ENCODE measurements at regions not wholly inside any gene's neighbourhood (a gene's known extent, or its start where the extent isn't known, plus 50 kb on each side); places are given as distances from the start of the nearest gene placed in this dataset.

DNA sequence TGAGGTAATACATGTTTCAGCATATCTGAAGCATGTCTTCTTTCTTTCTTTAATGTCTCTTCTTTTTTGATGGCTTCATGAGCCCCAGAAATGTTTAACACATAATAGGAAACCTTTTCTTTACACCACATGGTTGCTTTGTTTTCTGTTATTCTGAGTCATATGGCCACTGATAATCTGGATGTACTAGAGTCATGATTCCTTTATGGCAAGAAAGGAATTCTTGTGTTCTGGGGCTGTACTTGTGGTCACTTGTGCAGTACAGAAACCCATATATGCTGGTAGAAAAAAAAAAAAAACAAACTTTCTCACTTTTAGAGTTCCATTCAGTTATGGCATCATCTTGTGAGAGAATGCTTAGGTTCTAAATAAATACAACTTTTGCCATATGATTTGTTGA, 1669.3 kb upstream of the CDH9 start:
- H3K4me3 ChIP-seq (ENCODE audit: low read depth in 2 of 2, low read length in 1 of 2) = no peak overlapping the region
- H3K9ac ChIP-seq = no peak overlapping the region
- DNase-seq = no peak
- H2AFZ ChIP-seq (ENCODE audit: low read depth) = no peak overlapping the region
- H4K20me1 ChIP-seq (ENCODE audit: insufficient read depth) = no peaks in the 10 kb centered on the region
- H3K9me3 ChIP-seq = no peaks in the 10 kb centered on the region
- POLR2A ChIA-PET = no interaction called here
- H3K27me3 ChIP-seq (ENCODE audit: insufficient read depth) = no peaks in the 10 kb centered on the region
- CTCF ChIA-PET = no interaction called here
- H3K36me3 ChIP-seq (replicated peaks in 1 of 2; ENCODE audit: control insufficient read depth in 1 of 2, insufficient read depth in 2 of 2, low read length in 1 of 2) = no peaks in the 10 kb centered on the region
- no peaks in the 10 kb centered on the region for H3K79me2 ChIP-seq (ENCODE audit: insufficient read depth)
- H3K27ac ChIP-seq (ENCODE audit: low read depth in 2 of 2, low read length in 1 of 2) = no peak overlapping the region
- no peaks in the 10 kb centered on the region for H3K9me2 ChIP-seq
- H3K4me2 ChIP-seq = no peak overlapping the region
- TF ChIP-seq USF2 (IDR thresholded peaks at IDR 0.05; ENCODE audit: borderline replicate concordance, low read depth, low read length) (no peak), JUND (IDR thresholded peaks at IDR 0.05) (no peak), YY1 (IDR thresholded peaks at IDR 0.05; ENCODE audit: low read depth) (no peak), FOXJ3 (CRISPR knock-in tag; IDR thresholded peaks at IDR 0.05) (no peak), TEAD4 (IDR thresholded peaks at IDR 0.05; ENCODE audit: borderline replicate concordance, insufficient read depth) (no peak), NRF1 (IDR thresholded peaks at IDR 0.05; ENCODE audit: low read depth, low read length) (no peak), FOSL2 (IDR thresholded peaks at IDR 0.05; ENCODE audit: borderline replicate concordance, low read depth) (no peak), EP300 (IDR thresholded peaks at IDR 0.05; ENCODE audit: borderline replicate concordance in 1 of 2, low read depth in 1 of 2, low read length in 1 of 2) (no peak)
- TF ChIP-seq, protein P1, sequence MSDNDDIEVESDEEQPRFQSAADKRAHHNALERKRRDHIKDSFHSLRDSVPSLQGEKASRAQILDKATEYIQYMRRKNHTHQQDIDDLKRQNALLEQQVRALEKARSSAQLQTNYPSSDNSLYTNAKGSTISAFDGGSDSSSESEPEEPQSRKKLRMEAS (IDR thresholded peaks at IDR 0.05; ENCODE audit: low read depth) = no peak
- TF ChIP-seq, protein P2, sequence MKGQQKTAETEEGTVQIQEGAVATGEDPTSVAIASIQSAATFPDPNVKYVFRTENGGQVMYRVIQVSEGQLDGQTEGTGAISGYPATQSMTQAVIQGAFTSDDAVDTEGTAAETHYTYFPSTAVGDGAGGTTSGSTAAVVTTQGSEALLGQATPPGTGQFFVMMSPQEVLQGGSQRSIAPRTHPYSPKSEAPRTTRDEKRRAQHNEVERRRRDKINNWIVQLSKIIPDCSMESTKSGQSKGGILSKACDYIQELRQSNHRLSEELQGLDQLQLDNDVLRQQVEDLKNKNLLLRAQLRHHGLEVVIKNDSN (IDR thresholded peaks at IDR 0.05; ENCODE audit: borderline replicate concordance, low read depth) = no peak
- no peaks in the 10 kb centered on the region for H3F3A ChIP-seq (replicated peaks; ENCODE audit: insufficient read depth)
- no peaks in the 10 kb centered on the region for H3K4me1 ChIP-seq (ENCODE audit: control insufficient read depth in 1 of 2, insufficient read depth in 2 of 2, low read depth in 1 of 2, low read length in 1 of 2)

- WGBS (ENCODE audit: low lambda C conversion rate) = 0% methylated on average over 1 of the region's 1 CpG
These were observed 1665.4 kb upstream of the CDH9 start for GRCh38 chr5:28703651-28704260.

More at GRCh38 chr5:28703651-28704260, 1665.4 kb upstream of the CDH9 start:
- Histone ChIP-seq H3K4me1 (ENCODE audit: control insufficient read depth in 1 of 2, insufficient read depth in 2 of 2, low read depth in 1 of 2, low read length in 1 of 2) (no peaks in the 10 kb centered on the region), H2AFZ (ENCODE audit: low read depth) (no peak overlapping the region), H3K9ac (no peak overlapping the region), H3K79me2 (ENCODE audit: insufficient read depth) (no peaks in the 10 kb centered on the region), H3K4me2 (no peak overlapping the region), H3K9me2 (no peaks in the 10 kb centered on the region), H3F3A (replicated peaks; ENCODE audit: insufficient read depth) (no peaks in the 10 kb centered on the region), H3K4me3 (ENCODE audit: low read depth in 2 of 2, low read length in 1 of 2) (no peak overlapping the region), H4K20me1 (ENCODE audit: insufficient read depth) (no peaks in the 10 kb centered on the region), H3K27ac (ENCODE audit: low read depth in 2 of 2, low read length in 1 of 2) (no peak overlapping the region), H3K36me3 (replicated peaks in 1 of 2; ENCODE audit: control insufficient read depth in 1 of 2, insufficient read depth in 2 of 2, low read length in 1 of 2) (no peaks in the 10 kb centered on the region), H3K27me3 (ENCODE audit: insufficient read depth) (no peaks in the 10 kb centered on the region), H3K9me3 (no peaks in the 10 kb centered on the region)
- TF ChIP-seq GATA2 (CRISPR knock-in tag; IDR thresholded peaks at IDR 0.05) (no peak), CTCF (IDR thresholded peaks at IDR 0.05) (no peak), NRF1 (IDR thresholded peaks at IDR 0.05; ENCODE audit: low read depth, low read length) (no peak), MXI1 (IDR thresholded peaks at IDR 0.05; ENCODE audit: low read depth, low read length) (no peak), POLR2AphosphoS5 (IDR thresholded peaks at IDR 0.05; ENCODE audit: low read depth, low read length) (no peak), RFX5 (IDR thresholded peaks at IDR 0.05; ENCODE audit: low read length) (no peak), TCF12 (IDR thresholded peaks at IDR 0.05) (no peak), FOSL2 (IDR thresholded peaks at IDR 0.05; ENCODE audit: borderline replicate concordance, low read depth) (no peak)
- ChIA-PET CTCF (no interaction called here), POLR2A (no interaction called here)
- DNase-seq = no peak

Data from SK-N-SH (cell line).